Activated B cell treated with CpG ODN at 0.5 μM for 24 hours (primary cell): ENCODE measurements at regions not wholly inside any gene's neighbourhood (a gene's known extent, or its start where the extent isn't known, plus 50 kb on each side); places are given as distances from the start of the nearest gene placed in this dataset.

Experiments
- ATAC-seq: fragments of 200-7000 bp; cut with Tn5 transposase; one replicate; pipeline ENCODE4 v1.10.0; 2021; ENCODE audit warnings: low read depth, mild to moderate bottlenecking, moderate library complexity
- CTCF ChIA-PET: fragments of 350-600 bp; sonication (Branson Sonifier 250); formaldehyde crosslinking; loops from one replicate; lab custom pipeline; 2021; ENCODE audit warnings: antibody characterized with exemption; lab: Charles Lee
- POLR2A ChIA-PET: fragments of 350-600 bp; sonication (Branson Sonifier 250); formaldehyde crosslinking; loops from one replicate; lab custom pipeline; 2021; ENCODE audit warnings: antibody characterized with exemption; lab: Charles Lee
- DNase-seq: peaks from one replicate; pipeline ENCODE4 v3.0.0; 2022
- H3K27ac Mint-ChIP-seq: one replicate; pipeline ENCODE4 v1.8.0; 2020; ENCODE audit warnings: mixed read lengths
- H3K27me3 Mint-ChIP-seq: one replicate; pipeline ENCODE4 v1.8.0; 2021; ENCODE audit warnings: mixed read lengths
- H3K36me3 Mint-ChIP-seq: one replicate; pipeline ENCODE4 v1.8.0; 2021; ENCODE audit warnings: low read depth, mixed read lengths
- H3K4me1 Mint-ChIP-seq: one replicate; pipeline ENCODE4 v1.8.0; 2021; ENCODE audit warnings: mixed read lengths
- H3K4me3 Mint-ChIP-seq: one replicate; pipeline ENCODE4 v1.8.0; 2020; ENCODE audit warnings: mild to moderate bottlenecking, mixed read lengths
- H3K9me3 Mint-ChIP-seq: one replicate; pipeline ENCODE4 v1.8.0; 2020; ENCODE audit warnings: mixed read lengths
- CTCF ChIP-seq: fragments of 200-600 bp; IDR thresholded peaks from one replicate; pipeline ENCODE4 v1.8.0; 2022; ENCODE audit warnings: antibody characterized with exemption, mild to moderate bottlenecking
- intact Hi-C: fragments of 100-400 bp; cut with micrococcal nuclease; formaldehyde crosslinking; loops from one replicate; pipeline ENCODE4 v1.15.1; 2024

DNA sequence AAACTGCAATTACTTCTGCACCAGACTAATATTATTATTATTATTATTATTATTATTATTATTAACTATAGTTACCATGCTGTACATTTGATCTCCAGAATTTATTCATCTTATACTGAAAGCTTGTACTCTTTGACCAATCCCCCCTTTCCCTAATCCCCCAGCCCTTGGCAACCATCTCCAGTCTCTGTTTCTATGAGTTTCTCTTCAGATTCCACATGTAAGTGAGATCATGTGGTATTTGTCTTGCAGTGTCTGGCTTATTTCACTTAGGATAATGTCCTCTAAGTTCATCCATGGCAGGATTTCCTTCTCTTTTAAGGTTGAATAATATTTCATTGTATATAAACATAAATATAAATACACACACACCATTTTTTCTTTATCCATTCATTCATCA lies 287.0 kb upstream of the DAB2 start:
- Mint-ChIP-seq H3K9me3 (no peaks in the 10 kb centered on the region), H3K27ac (no peak overlapping the region), H3K27me3 (no peaks in the 10 kb centered on the region), H3K4me3 (no peak overlapping the region), H3K4me1 (no peaks in the 10 kb centered on the region), H3K36me3 (no peaks in the 10 kb centered on the region)
- DNase-seq (no peak), ATAC-seq (no peak)
- TF ChIP-seq CTCF: no peak
- ChIA-PET CTCF (no interaction called here), POLR2A (no interaction called here)
- intact Hi-C loops: loop anchor here (5.0 kb wide), 2 partner anchors 135 to 235 kb away; no protein-coding TSS in a partner anchor

DNA sequence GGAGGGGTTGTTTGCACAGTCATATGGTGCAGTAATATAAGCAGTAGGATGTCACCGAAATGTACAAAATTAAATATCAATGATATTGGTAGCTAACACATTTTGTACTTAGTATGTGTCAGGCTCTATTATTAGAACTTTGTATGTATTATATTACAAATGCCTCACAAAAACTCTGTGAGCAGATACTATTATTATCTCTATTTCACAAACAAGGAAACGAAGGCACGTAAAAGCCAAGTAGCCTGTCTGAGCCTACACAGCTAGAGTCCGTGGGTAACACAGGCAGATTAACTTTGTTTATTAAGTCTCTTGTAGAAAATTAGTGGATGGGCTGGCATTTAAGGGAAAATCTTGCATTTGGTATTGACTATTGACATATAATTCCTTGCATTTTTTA lies 284.3 kb upstream of the DAB2 start:
- CTCF ChIA-PET: interaction anchor here (1.3 kb wide), 1 partner anchor 1027 kb away, joined by 3 read pairs; no protein-coding TSS in a partner anchor
- no peak overlapping the region for H3K4me3 Mint-ChIP-seq
- TF ChIP-seq CTCF: no peak
- no peak overlapping the region for H3K27ac Mint-ChIP-seq
- intact Hi-C loops: no loop called here
- POLR2A ChIA-PET: no interaction called here
- ATAC-seq: no peak
- H3K36me3 Mint-ChIP-seq: no peaks in the 10 kb centered on the region
- no peak for DNase-seq
- H3K4me1 Mint-ChIP-seq: no peaks in the 10 kb centered on the region
- no peaks in the 10 kb centered on the region for H3K9me3 Mint-ChIP-seq
- H3K27me3 Mint-ChIP-seq: peaks cover 3% of the 10 kb centered on the region

GRCh38 chr5:39702928-39703327 lies 278.1 kb upstream of the DAB2 start:
- H3K27me3 Mint-ChIP-seq: peaks cover 3% of the 10 kb centered on the region
- TF ChIP-seq CTCF: no peak
- no peaks in the 10 kb centered on the region for H3K4me1 Mint-ChIP-seq
- no peaks in the 10 kb centered on the region for H3K36me3 Mint-ChIP-seq
- H3K9me3 Mint-ChIP-seq: no peaks in the 10 kb centered on the region
- DNase-seq: no peak
- H3K4me3 Mint-ChIP-seq: no peak overlapping the region
- intact Hi-C loops: no loop called here
- H3K27ac Mint-ChIP-seq: no peak overlapping the region
- ATAC-seq: no peak
- ChIA-PET POLR2A (no interaction called here), CTCF (no interaction called here)

GRCh38 chr5:39700523-39700922 lies 275.7 kb upstream of the DAB2 start:
- no peak for TF ChIP-seq CTCF
- intact Hi-C loops: no loop called here
- DNase-seq (no peak), ATAC-seq (no peak)
- Mint-ChIP-seq H3K4me3 (no peak overlapping the region), H3K36me3 (no peaks in the 10 kb centered on the region), H3K9me3 (no peaks in the 10 kb centered on the region), H3K4me1 (no peaks in the 10 kb centered on the region), H3K27ac (no peak overlapping the region), H3K27me3 (peaks cover 3% of the 10 kb centered on the region)
- ChIA-PET CTCF (no interaction called here), POLR2A (no interaction called here)

GRCh38 chr5:39698838-39699560 lies 274.2 kb upstream of the DAB2 start:
- no peak for DNase-seq
- no peak for ATAC-seq
- intact Hi-C loops: no loop called here
- ChIA-PET POLR2A (no interaction called here), CTCF (no interaction called here)
- no peaks in the 10 kb centered on the region for H3K36me3 Mint-ChIP-seq
- TF ChIP-seq CTCF: no peak
- no peak overlapping the region for H3K27ac Mint-ChIP-seq
- H3K9me3 Mint-ChIP-seq: no peaks in the 10 kb centered on the region
- no peak overlapping the region for H3K4me3 Mint-ChIP-seq
- H3K4me1 Mint-ChIP-seq: no peaks in the 10 kb centered on the region
- H3K27me3 Mint-ChIP-seq: peaks cover 5% of the 10 kb centered on the region
